ENCODE measurements at regions not wholly inside any gene's neighbourhood (a gene's known extent, or its start where the extent isn't known, plus 50 kb on each side); places are given as distances from the start of the nearest gene placed in this dataset.
"Not testable (repeated sequence)": the region's sequence is repeated elsewhere in the genome, so short reads cannot be mapped to it uniquely, and the experiment has no call there.

- POLR2A ChIA-PET, result no interaction called here
- H3K4me1 ChIP-seq (ENCODE audit: control insufficient read depth in 2 of 2, insufficient read depth in 2 of 2, low read length in 2 of 2), result no peaks in the 10 kb centered on the region
- Mint-ChIP-seq H3K27ac (no peak overlapping the region), H3K36me3 (no peaks in the 10 kb centered on the region), H3K4me3 (no peak overlapping the region), H3K4me1 (no peaks in the 10 kb centered on the region), H3K27me3 (no peaks in the 10 kb centered on the region), H3K9me3 (peaks cover 0 to 14% (median 4%) of the 10 kb centered on the region in 11 donors)
- DNase-seq (no peak), ATAC-seq (no peak)
- no peak overlapping the region for H3K4me3 ChIP-seq (ENCODE audit: low read length)
- no peaks in the 10 kb centered on the region for H3K36me3 ChIP-seq (ENCODE audit: control insufficient read depth in 2 of 3, insufficient read depth in 3 of 3, low read length in 3 of 3)
- CTCF ChIA-PET, result no interaction called here
- H3K9me3 ChIP-seq (ENCODE audit: control insufficient read depth in 2 of 3, low read length in 3 of 3), result no peaks in the 10 kb centered on the region
- H3K27me3 ChIP-seq (ENCODE audit: control insufficient read depth in 2 of 2, insufficient read depth in 2 of 2, low read length in 2 of 2), result no peaks in the 10 kb centered on the region
- no peak overlapping the region for H3K27ac ChIP-seq (ENCODE audit: low read depth, low read length)
- intact Hi-C loops (cut with micrococcal nuclease), result no loop called here
These were observed 142.8 kb upstream of the PHYHIPL start for GRCh38 chr10:59033622-59034021.

GRCh38 chr10:59036311-59037017, 140.0 kb upstream of the PHYHIPL start:
- H3K27ac ChIP-seq (ENCODE audit: low read depth, low read length), result no peak overlapping the region
- no peaks in the 10 kb centered on the region for H3K36me3 Mint-ChIP-seq
- no peak overlapping the region for H3K27ac Mint-ChIP-seq
- no peak overlapping the region for H3K4me3 ChIP-seq (ENCODE audit: low read length)
- no peak overlapping the region for H3K4me3 Mint-ChIP-seq
- no peaks in the 10 kb centered on the region for H3K9me3 ChIP-seq (ENCODE audit: control insufficient read depth in 2 of 3, low read length in 3 of 3)
- no peak for ATAC-seq
- intact Hi-C loops (cut with micrococcal nuclease), result no loop called here
- DNase-seq, result no peak
- H3K4me1 Mint-ChIP-seq, result no peaks in the 10 kb centered on the region
- H3K9me3 Mint-ChIP-seq, result peaks cover 0 to 10% (median 4%) of the 10 kb centered on the region in 11 donors
- no peaks in the 10 kb centered on the region for H3K27me3 ChIP-seq (ENCODE audit: control insufficient read depth in 2 of 2, insufficient read depth in 2 of 2, low read length in 2 of 2)
- ChIA-PET POLR2A (no interaction called here), CTCF (no interaction called here)
- H3K36me3 ChIP-seq (ENCODE audit: control insufficient read depth in 2 of 3, insufficient read depth in 3 of 3, low read length in 3 of 3), result no peaks in the 10 kb centered on the region
- no peaks in the 10 kb centered on the region for H3K27me3 Mint-ChIP-seq
- no peaks in the 10 kb centered on the region for H3K4me1 ChIP-seq (ENCODE audit: control insufficient read depth in 2 of 2, insufficient read depth in 2 of 2, low read length in 2 of 2)

GRCh38 chr10:59037018-59037389, 139.4 kb upstream of the PHYHIPL start:
- H3K27me3 ChIP-seq (ENCODE audit: control insufficient read depth in 2 of 2, insufficient read depth in 2 of 2, low read length in 2 of 2), result no peaks in the 10 kb centered on the region

GRCh38 chr10:59037506-59037905, 138.9 kb upstream of the PHYHIPL start:
- POLR2A ChIA-PET, result no interaction called here
- H3K27ac ChIP-seq (ENCODE audit: low read depth, low read length), result no peak overlapping the region
- no peaks in the 10 kb centered on the region for H3K9me3 ChIP-seq (ENCODE audit: control insufficient read depth in 2 of 3, low read length in 3 of 3)
- H3K27me3 ChIP-seq (ENCODE audit: control insufficient read depth in 2 of 2, insufficient read depth in 2 of 2, low read length in 2 of 2), result no peaks in the 10 kb centered on the region
- Mint-ChIP-seq H3K4me1 (no peaks in the 10 kb centered on the region), H3K4me3 (no peak overlapping the region), H3K9me3 (peaks cover 0 to 10% (median 5%) of the 10 kb centered on the region in 11 donors), H3K27me3 (no peaks in the 10 kb centered on the region), H3K27ac (no peak overlapping the region), H3K36me3 (no peaks in the 10 kb centered on the region)
- no peaks in the 10 kb centered on the region for H3K4me1 ChIP-seq (ENCODE audit: control insufficient read depth in 2 of 2, insufficient read depth in 2 of 2, low read length in 2 of 2)
- no peak for ATAC-seq
- intact Hi-C loops (cut with micrococcal nuclease), result no loop called here
- H3K36me3 ChIP-seq (ENCODE audit: control insufficient read depth in 2 of 3, insufficient read depth in 3 of 3, low read length in 3 of 3), result no peaks in the 10 kb centered on the region
- H3K4me3 ChIP-seq (ENCODE audit: low read length), result no peak overlapping the region
- no peak for DNase-seq
- CTCF ChIA-PET, result no interaction called here

More at GRCh38 chr10:59037018-59037389, 139.4 kb upstream of the PHYHIPL start:
- H3K36me3 ChIP-seq (ENCODE audit: control insufficient read depth in 2 of 3, insufficient read depth in 3 of 3, low read length in 3 of 3), result no peaks in the 10 kb centered on the region
- Mint-ChIP-seq H3K27me3 (no peaks in the 10 kb centered on the region), H3K4me3 (no peak overlapping the region), H3K4me1 (no peaks in the 10 kb centered on the region), H3K36me3 (no peaks in the 10 kb centered on the region), H3K9me3 (peaks cover 0 to 10% (median 4%) of the 10 kb centered on the region in 11 donors), H3K27ac (no peak overlapping the region)
- no peak overlapping the region for H3K27ac ChIP-seq (ENCODE audit: low read depth, low read length)
- ATAC-seq (no peak), DNase-seq (no peak)
- no peak overlapping the region for H3K4me3 ChIP-seq (ENCODE audit: low read length)
- intact Hi-C loops (cut with micrococcal nuclease), result no loop called here
- POLR2A ChIA-PET, result no interaction called here
- no peaks in the 10 kb centered on the region for H3K4me1 ChIP-seq (ENCODE audit: control insufficient read depth in 2 of 2, insufficient read depth in 2 of 2, low read length in 2 of 2)
- CTCF ChIA-PET, result no interaction called here
- no peaks in the 10 kb centered on the region for H3K9me3 ChIP-seq (ENCODE audit: control insufficient read depth in 2 of 3, low read length in 3 of 3)

GRCh38 chr10:59043358-59043757, 133.1 kb upstream of the PHYHIPL start:
- peaks cover 0 to 16% (median 6%) of the 10 kb centered on the region in 11 donors for H3K9me3 Mint-ChIP-seq
- H3K36me3 ChIP-seq (ENCODE audit: control insufficient read depth in 2 of 3, insufficient read depth in 3 of 3, low read length in 3 of 3); ATAC-seq; H3K36me3 Mint-ChIP-seq; DNase-seq; H3K27ac ChIP-seq (ENCODE audit: low read depth, low read length); H3K4me1 Mint-ChIP-seq; H3K4me3 Mint-ChIP-seq; CTCF ChIA-PET; H3K27ac Mint-ChIP-seq; POLR2A ChIA-PET; H3K4me3 ChIP-seq (ENCODE audit: low read length); intact Hi-C loops (cut with micrococcal nuclease); H3K4me1 ChIP-seq (ENCODE audit: control insufficient read depth in 2 of 2, insufficient read depth in 2 of 2, low read length in 2 of 2); H3K9me3 ChIP-seq (ENCODE audit: control insufficient read depth in 2 of 3, low read length in 3 of 3); H3K27me3 Mint-ChIP-seq; H3K27me3 ChIP-seq (ENCODE audit: control insufficient read depth in 2 of 2, insufficient read depth in 2 of 2, low read length in 2 of 2): not testable (repeated sequence)

GRCh38 chr10:59047180-59047579, 129.3 kb upstream of the PHYHIPL start:
- Mint-ChIP-seq H3K9me3 (peaks cover 0 to 17% (median 8%) of the 10 kb centered on the region in 11 donors), H3K4me3 (no peak overlapping the region), H3K27ac (no peak overlapping the region), H3K27me3 (no peaks in the 10 kb centered on the region), H3K4me1 (no peaks in the 10 kb centered on the region), H3K36me3 (no peaks in the 10 kb centered on the region)
- ATAC-seq, result no peak
- Histone ChIP-seq H3K27me3 (ENCODE audit: control insufficient read depth in 2 of 2, insufficient read depth in 2 of 2, low read length in 2 of 2) (no peaks in the 10 kb centered on the region), H3K27ac (ENCODE audit: low read depth, low read length) (no peak overlapping the region), H3K9me3 (ENCODE audit: control insufficient read depth in 2 of 3, low read length in 3 of 3) (no peaks in the 10 kb centered on the region), H3K36me3 (ENCODE audit: control insufficient read depth in 2 of 3, insufficient read depth in 3 of 3, low read length in 3 of 3) (no peaks in the 10 kb centered on the region), H3K4me1 (ENCODE audit: control insufficient read depth in 2 of 2, insufficient read depth in 2 of 2, low read length in 2 of 2) (no peaks in the 10 kb centered on the region), H3K4me3 (ENCODE audit: low read length) (no peak overlapping the region)
- intact Hi-C loops (cut with micrococcal nuclease), result no loop called here
- ChIA-PET POLR2A (no interaction called here), CTCF (no interaction called here)
- no peak for DNase-seq

- no peak overlapping the region for H3K4me3 Mint-ChIP-seq
- ChIA-PET POLR2A (no interaction called here), CTCF (no interaction called here)
- H3K9me3 Mint-ChIP-seq, result peaks cover 0 to 23% (median 8%) of the 10 kb centered on the region in 11 donors
- intact Hi-C loops (cut with micrococcal nuclease), result no loop called here
- no peaks in the 10 kb centered on the region for H3K36me3 Mint-ChIP-seq
- Histone ChIP-seq H3K36me3 (ENCODE audit: control insufficient read depth in 2 of 3, insufficient read depth in 3 of 3, low read length in 3 of 3) (no peaks in the 10 kb centered on the region), H3K27ac (ENCODE audit: low read depth, low read length) (no peak overlapping the region), H3K4me3 (ENCODE audit: low read length) (no peak overlapping the region), H3K27me3 (ENCODE audit: control insufficient read depth in 2 of 2, insufficient read depth in 2 of 2, low read length in 2 of 2) (no peaks in the 10 kb centered on the region), H3K9me3 (ENCODE audit: control insufficient read depth in 2 of 3, low read length in 3 of 3) (no peaks in the 10 kb centered on the region), H3K4me1 (ENCODE audit: control insufficient read depth in 2 of 2, insufficient read depth in 2 of 2, low read length in 2 of 2) (no peaks in the 10 kb centered on the region)
- H3K4me1 Mint-ChIP-seq, result no peaks in the 10 kb centered on the region
- H3K27me3 Mint-ChIP-seq, result no peaks in the 10 kb centered on the region
- no peak for DNase-seq
- H3K27ac Mint-ChIP-seq, result no peak overlapping the region
- no peak for ATAC-seq
These were observed 128.4 kb upstream of the PHYHIPL start for GRCh38 chr10:59047957-59048618.

All from naive thymus-derived CD4-positive, alpha-beta T cell (primary cell).